ENCODE measurements at regions not wholly inside any gene's neighbourhood (a gene's known extent, or its start where the extent isn't known, plus 50 kb on each side); places are given as distances from the start of the nearest gene placed in this dataset.

- Mint-ChIP-seq H3K4me3 (no peak overlapping the region), H3K4me1 (ENCODE audit: unreplicated experiment) (no peaks in the 10 kb centered on the region), H3K9me3 (no peaks in the 10 kb centered on the region), H3K27me3 (no peaks in the 10 kb centered on the region), H3K36me3 (no peaks in the 10 kb centered on the region), H3K27ac (no peak overlapping the region)
- no peak for DNase-seq (ENCODE audit: extremely low spot score, unreplicated experiment)
- TF ChIP-seq CTCF (conservative IDR thresholded peaks at IDR 0.05) = no peak
Observed at GRCh38 chr12:16763901-16764300, 157.9 kb upstream of the LMO3 start.

GRCh38 chr12:16756833-16757555 lies 151.0 kb upstream of the LMO3 start:
- no peak for DNase-seq (ENCODE audit: extremely low spot score, unreplicated experiment)
- no peaks in the 10 kb centered on the region for H3K4me1 Mint-ChIP-seq (ENCODE audit: unreplicated experiment)
- no peak for TF ChIP-seq CTCF (conservative IDR thresholded peaks at IDR 0.05)
- no peaks in the 10 kb centered on the region for H3K36me3 Mint-ChIP-seq
- H3K9me3 Mint-ChIP-seq = no peaks in the 10 kb centered on the region
- H3K27ac Mint-ChIP-seq = no peak overlapping the region
- peaks cover 8% of the 10 kb centered on the region for H3K27me3 Mint-ChIP-seq
- no peak overlapping the region for H3K4me3 Mint-ChIP-seq

- Mint-ChIP-seq H3K4me1 (ENCODE audit: unreplicated experiment) (no peaks in the 10 kb centered on the region), H3K36me3 (no peaks in the 10 kb centered on the region), H3K27me3 (peaks cover 5% of the 10 kb centered on the region), H3K9me3 (no peaks in the 10 kb centered on the region), H3K27ac (no peak overlapping the region), H3K4me3 (no peak overlapping the region)
- no peak for TF ChIP-seq CTCF (conservative IDR thresholded peaks at IDR 0.05)
- DNase-seq (ENCODE audit: extremely low spot score, unreplicated experiment) = no peak
Observed at GRCh38 chr12:16730772-16731171, 124.8 kb upstream of the LMO3 start.

GRCh38 chr12:16726879-16727278 lies 120.9 kb upstream of the LMO3 start:
- Mint-ChIP-seq H3K27me3 (no peaks in the 10 kb centered on the region), H3K4me1 (ENCODE audit: unreplicated experiment) (no peaks in the 10 kb centered on the region), H3K36me3 (no peaks in the 10 kb centered on the region), H3K4me3 (no peak overlapping the region), H3K9me3 (no peaks in the 10 kb centered on the region), H3K27ac (no peak overlapping the region)
- no peak for DNase-seq (ENCODE audit: extremely low spot score, unreplicated experiment)
- no peak for TF ChIP-seq CTCF (conservative IDR thresholded peaks at IDR 0.05)

GRCh38 chr12:16719713-16720416 lies 113.9 kb upstream of the LMO3 start:
- Mint-ChIP-seq H3K36me3 (no peaks in the 10 kb centered on the region), H3K27me3 (no peaks in the 10 kb centered on the region), H3K9me3 (no peaks in the 10 kb centered on the region), H3K4me3 (no peak overlapping the region), H3K27ac (no peak overlapping the region), H3K4me1 (ENCODE audit: unreplicated experiment) (no peaks in the 10 kb centered on the region)
- TF ChIP-seq CTCF (conservative IDR thresholded peaks at IDR 0.05) = no peak
- DNase-seq (ENCODE audit: extremely low spot score, unreplicated experiment) = no peak
